GM12878 (cell line): ENCODE measurements at regions not wholly inside any gene's neighbourhood (a gene's known extent, or its start where the extent isn't known, plus 50 kb on each side); places are given as distances from the start of the nearest gene placed in this dataset.

Experiments
- EZH2 ChIP-seq: IDR thresholded peaks from 2 replicates; pipeline ENCODE4 v1.6.1; 2012; ENCODE audit warnings: low read depth, mild to moderate bottlenecking, control low read depth, inconsistent platforms, low read length, borderline replicate concordance; ENCODE audit not compliant: control insufficient read depth
- JUNB ChIP-seq: IDR thresholded peaks from 2 replicates; pipeline ENCODE4 v1.6.1; 2016; ENCODE audit warnings: antibody characterized with exemption, mild to moderate bottlenecking
- POLR2AphosphoS5 ChIP-seq: IDR thresholded peaks from 2 replicates; pipeline ENCODE4 v1.6.1; 2011; ENCODE audit warnings: mild to moderate bottlenecking, low read length, inconsistent platforms
- REST ChIP-seq: IDR thresholded peaks from 2 replicates; pipeline ENCODE4 v1.6.1; 2012; ENCODE audit warnings: mild to moderate bottlenecking, low read depth, low read length
- SIN3A ChIP-seq: IDR thresholded peaks from 2 replicates; pipeline ENCODE4 v1.6.1; 2012; ENCODE audit warnings: low read depth, low read length, improper control_type of control experiment
- SPI1 ChIP-seq: IDR thresholded peaks from 2 replicates; pipeline ENCODE4 v1.6.1; 2011; ENCODE audit warnings: low read depth, mild to moderate bottlenecking, low read length, moderate library complexity, borderline replicate concordance; ENCODE audit not compliant: insufficient read depth
- SUPT20H ChIP-seq: IDR thresholded peaks from 2 replicates; pipeline ENCODE4 v1.6.1; 2011; ENCODE audit warnings: low read depth, mild to moderate bottlenecking, low read length, moderate library complexity, borderline replicate concordance; ENCODE audit not compliant: control insufficient read depth
- ZBTB40 ChIP-seq: fragments of 450-650 bp; IDR thresholded peaks from 2 replicates; pipeline ENCODE4 v1.6.1; 2016; ENCODE audit warnings: mild to moderate bottlenecking, moderate library complexity, borderline replicate concordance
- ZNF24 ChIP-seq: fragments of 450-650 bp; IDR thresholded peaks from 2 replicates; pipeline ENCODE4 v1.6.1; 2017; ENCODE audit warnings: antibody characterized with exemption, mild to moderate bottlenecking
- ZNF274 ChIP-seq: IDR thresholded peaks from one replicate; pipeline ENCODE4 v1.8.0; 2011; ENCODE audit not compliant: insufficient read length, insufficient read depth
- TF ChIP-seq, protein P1 (sequence below), 3 experiments: IDR thresholded peaks in 2 of 3; conservative IDR thresholded peaks in 1 of 3; 2 replicates each; pipeline ENCODE4 v1.5.1; 2011; ENCODE audit warnings: low read depth in 3 of 3, low read length in 3 of 3, mild to moderate bottlenecking in 3 of 3, control low read depth in 2 of 3, moderate library complexity in 2 of 3, inconsistent platforms in 1 of 3, mixed read lengths in 1 of 3; ENCODE audit not compliant: control insufficient read depth in 2 of 3, insufficient read depth in 1 of 3; ENCODE audit errors: extremely low read depth in 1 of 3
- TF ChIP-seq, protein P2 (sequence below): fragments of 150-350 bp; IDR thresholded peaks from 2 replicates; pipeline ENCODE4 v1.6.1; 2014; ENCODE audit warnings: mild to moderate bottlenecking, low read depth, low read length

DNA sequence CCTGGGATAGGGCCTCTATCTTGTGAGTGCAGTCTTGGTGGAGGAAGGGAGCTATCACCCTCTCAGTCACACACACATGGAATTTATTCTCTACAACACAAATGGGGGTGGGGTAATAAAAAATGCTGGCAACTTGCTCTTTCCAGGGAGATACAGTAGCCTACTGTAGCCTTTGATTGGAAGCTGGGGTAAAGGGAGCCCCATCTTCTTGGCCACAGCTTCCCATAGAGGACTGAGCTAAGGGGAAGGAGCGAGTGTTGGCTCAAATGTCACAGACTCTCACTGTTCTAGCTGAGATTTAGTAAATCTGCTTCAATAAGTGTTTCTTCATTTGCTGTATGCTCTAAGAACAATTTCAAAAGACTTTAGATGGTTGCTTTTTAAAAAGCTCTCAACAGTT, 222.2 kb upstream of the CXCL12 start:
- TF ChIP-seq, protein P1, sequence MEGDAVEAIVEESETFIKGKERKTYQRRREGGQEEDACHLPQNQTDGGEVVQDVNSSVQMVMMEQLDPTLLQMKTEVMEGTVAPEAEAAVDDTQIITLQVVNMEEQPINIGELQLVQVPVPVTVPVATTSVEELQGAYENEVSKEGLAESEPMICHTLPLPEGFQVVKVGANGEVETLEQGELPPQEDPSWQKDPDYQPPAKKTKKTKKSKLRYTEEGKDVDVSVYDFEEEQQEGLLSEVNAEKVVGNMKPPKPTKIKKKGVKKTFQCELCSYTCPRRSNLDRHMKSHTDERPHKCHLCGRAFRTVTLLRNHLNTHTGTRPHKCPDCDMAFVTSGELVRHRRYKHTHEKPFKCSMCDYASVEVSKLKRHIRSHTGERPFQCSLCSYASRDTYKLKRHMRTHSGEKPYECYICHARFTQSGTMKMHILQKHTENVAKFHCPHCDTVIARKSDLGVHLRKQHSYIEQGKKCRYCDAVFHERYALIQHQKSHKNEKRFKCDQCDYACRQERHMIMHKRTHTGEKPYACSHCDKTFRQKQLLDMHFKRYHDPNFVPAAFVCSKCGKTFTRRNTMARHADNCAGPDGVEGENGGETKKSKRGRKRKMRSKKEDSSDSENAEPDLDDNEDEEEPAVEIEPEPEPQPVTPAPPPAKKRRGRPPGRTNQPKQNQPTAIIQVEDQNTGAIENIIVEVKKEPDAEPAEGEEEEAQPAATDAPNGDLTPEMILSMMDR (IDR thresholded peaks at IDR 0.05 in 2 of 3, conservative IDR thresholded peaks at IDR 0.05 in 1 of 3; ENCODE audit: control insufficient read depth in 2 of 3, extremely low read depth in 1 of 3, insufficient read depth in 1 of 3, low read depth in 3 of 3, low read length in 3 of 3), result no peak
- TF ChIP-seq ZNF274, result no peak
- TF ChIP-seq, protein P2, sequence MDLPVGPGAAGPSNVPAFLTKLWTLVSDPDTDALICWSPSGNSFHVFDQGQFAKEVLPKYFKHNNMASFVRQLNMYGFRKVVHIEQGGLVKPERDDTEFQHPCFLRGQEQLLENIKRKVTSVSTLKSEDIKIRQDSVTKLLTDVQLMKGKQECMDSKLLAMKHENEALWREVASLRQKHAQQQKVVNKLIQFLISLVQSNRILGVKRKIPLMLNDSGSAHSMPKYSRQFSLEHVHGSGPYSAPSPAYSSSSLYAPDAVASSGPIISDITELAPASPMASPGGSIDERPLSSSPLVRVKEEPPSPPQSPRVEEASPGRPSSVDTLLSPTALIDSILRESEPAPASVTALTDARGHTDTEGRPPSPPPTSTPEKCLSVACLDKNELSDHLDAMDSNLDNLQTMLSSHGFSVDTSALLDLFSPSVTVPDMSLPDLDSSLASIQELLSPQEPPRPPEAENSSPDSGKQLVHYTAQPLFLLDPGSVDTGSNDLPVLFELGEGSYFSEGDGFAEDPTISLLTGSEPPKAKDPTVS, result no peak
- no peak for TF ChIP-seq SPI1
- TF ChIP-seq POLR2AphosphoS5, result no peak
- TF ChIP-seq ZBTB40, result no peak
- TF ChIP-seq REST, result no peak
- no peak for TF ChIP-seq SIN3A
- no peak for TF ChIP-seq ZNF24
- no peak for TF ChIP-seq JUNB
- no peak for TF ChIP-seq SUPT20H
- TF ChIP-seq EZH2, result no peak
